Smooth muscle cell (in vitro differentiated cells): ENCODE measurements at regions not wholly inside any gene's neighbourhood (a gene's known extent, or its start where the extent isn't known, plus 50 kb on each side); places are given as distances from the start of the nearest gene placed in this dataset.
A peak's percentile ranks its signal among the peaks of the same experiment; 100 is the strongest.

Experiments used
- DNase-seq: peaks from one replicate; lab custom pipeline; 2025; ENCODE audit not compliant: unreplicated experiment; lab: John Stamatoyannopoulos, UW
- H2AFZ ChIP-seq: fragments of 200-600 bp; sonication (generic); 2 replicates; pipeline ENCODE4 v1.6.0; 2016; ENCODE audit warnings: antibody characterized with exemption, low read depth, mild to moderate bottlenecking
- H3F3A ChIP-seq: fragments of 200-600 bp; sonication (generic); 2 replicates; pipeline ENCODE4 v1.6.0; 2017; ENCODE audit warnings: antibody characterized with exemption, low read depth
- H3K27ac ChIP-seq: fragments of 200-600 bp; sonication (generic); 2 replicates; pipeline ENCODE4 v1.5.1; 2016; ENCODE audit warnings: low read depth, mild to moderate bottlenecking
- H3K27me3 ChIP-seq: fragments of 200-600 bp; sonication (generic); 2 replicates; pipeline ENCODE4 v1.6.1; 2016; ENCODE audit warnings: low read depth, mild to moderate bottlenecking
- H3K36me3 ChIP-seq: fragments of 200-600 bp; sonication (generic); 2 replicates; pipeline ENCODE4 v1.5.1; 2016; ENCODE audit warnings: low read depth
- H3K4me1 ChIP-seq: fragments of 200-600 bp; sonication (generic); 2 replicates; pipeline ENCODE4 v1.5.1; 2016; ENCODE audit warnings: low read depth
- H3K4me2 ChIP-seq: fragments of 200-600 bp; sonication (generic); 2 replicates; pipeline ENCODE4 v1.6.0; 2016; ENCODE audit warnings: mild to moderate bottlenecking
- H3K4me3 ChIP-seq: fragments of 200-600 bp; sonication (generic); 2 replicates; pipeline ENCODE4 v1.5.1; 2016; ENCODE audit warnings: mild to moderate bottlenecking
- H3K79me2 ChIP-seq: fragments of 200-600 bp; sonication (generic); 2 replicates; pipeline ENCODE4 v1.6.0; 2016; ENCODE audit warnings: low read depth, mild to moderate bottlenecking
- H3K9ac ChIP-seq: fragments of 200-600 bp; sonication (generic); 2 replicates; pipeline ENCODE4 v1.6.0; 2016; ENCODE audit warnings: low read depth
- H3K9me3 ChIP-seq: fragments of 200-600 bp; sonication (generic); replicated peaks from 2 replicates; pipeline ENCODE4 v1.5.1; 2016; ENCODE audit warnings: low read depth
- H4K20me1 ChIP-seq: fragments of 200-600 bp; sonication (generic); 2 replicates; pipeline ENCODE4 v1.6.0; 2016; ENCODE audit warnings: low read depth
- CTCF ChIP-seq: fragments of 200-600 bp; sonication (generic); IDR thresholded peaks from 2 replicates; pipeline ENCODE4 v1.5.1; 2017; ENCODE audit warnings: borderline replicate concordance, mild to moderate bottlenecking, antibody characterized with exemption; ENCODE audit not compliant: insufficient read depth, poor library complexity, severe bottlenecking
- WGBS: methylation state at CpG from one replicate; pipeline ENCODE4 v1.1.7; 2016; ENCODE audit warnings: low lambda C conversion rate; 5-methylcytosine and 5-hydroxymethylcytosine counted together

GRCh38 chr20:51238675-51239305 is 215.9 kb upstream of the KCNG1 start:
- no peak overlapping the region for H2AFZ ChIP-seq
- H3K27me3 ChIP-seq: no peaks in the 10 kb centered on the region
- no peak overlapping the region for H3K27ac ChIP-seq
- WGBS: 89% methylated on average over 8 of the region's 8 CpGs
- no peaks in the 10 kb centered on the region for H3K79me2 ChIP-seq
- no peaks in the 10 kb centered on the region for H4K20me1 ChIP-seq
- no peaks in the 10 kb centered on the region for H3K36me3 ChIP-seq
- H3K4me3 ChIP-seq: no peak overlapping the region
- DNase-seq: no peak
- no peaks in the 10 kb centered on the region for H3F3A ChIP-seq
- H3K9ac ChIP-seq: no peak overlapping the region
- no peak overlapping the region for H3K4me2 ChIP-seq
- TF ChIP-seq CTCF: no peak
- peaks cover 10% of the 10 kb centered on the region for H3K4me1 ChIP-seq
- H3K9me3 ChIP-seq: peaks cover 10% of the 10 kb centered on the region

DNA sequence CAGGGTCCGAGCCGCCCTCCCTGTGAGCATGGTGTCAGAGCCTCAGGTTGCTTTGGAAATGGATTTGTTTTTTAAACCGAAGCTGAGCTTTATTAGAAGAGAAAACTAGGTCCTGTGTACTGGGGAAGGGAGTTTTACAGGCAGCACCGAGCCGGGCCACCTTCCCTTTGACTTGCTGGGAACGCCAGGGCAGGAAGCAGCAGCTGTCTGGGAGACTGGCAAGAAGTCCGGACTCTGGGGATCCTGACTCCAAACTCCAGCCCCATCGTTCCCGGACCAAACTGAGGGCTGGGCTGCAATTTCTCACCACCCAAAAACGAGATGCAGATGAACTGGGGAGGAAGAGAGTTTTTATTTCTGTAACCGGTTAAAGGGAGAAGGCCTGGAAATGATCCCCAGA is 214.9 kb upstream of the KCNG1 start:
- Histone ChIP-seq H2AFZ (peak overlapping the region; percentile 87), H3K27me3 (no peaks in the 10 kb centered on the region), H3K36me3 (no peaks in the 10 kb centered on the region), H3K4me1 (peaks cover 10% of the 10 kb centered on the region), H3K27ac (no peak overlapping the region), H3K9me3 (peaks cover 8% of the 10 kb centered on the region), H4K20me1 (no peaks in the 10 kb centered on the region), H3F3A (no peaks in the 10 kb centered on the region), H3K4me3 (no peak overlapping the region), H3K79me2 (no peaks in the 10 kb centered on the region), H3K9ac (no peak overlapping the region), H3K4me2 (no peak overlapping the region)
- 74% methylated on average over 11 of the region's 11 CpGs for WGBS
- no peak for TF ChIP-seq CTCF
- DNase-seq: no peak

- H3K36me3 ChIP-seq: no peaks in the 10 kb centered on the region
- H4K20me1 ChIP-seq: no peaks in the 10 kb centered on the region
- no peak for TF ChIP-seq CTCF
- H3K27me3 ChIP-seq: no peaks in the 10 kb centered on the region
- no peak overlapping the region for H3K9ac ChIP-seq
- peak overlapping the region; percentile 87 for H2AFZ ChIP-seq
- H3K79me2 ChIP-seq: no peaks in the 10 kb centered on the region
- peaks cover 5% of the 10 kb centered on the region for H3K9me3 ChIP-seq
- no peak overlapping the region for H3K27ac ChIP-seq
- no peaks in the 10 kb centered on the region for H3F3A ChIP-seq
- peak overlapping the region; percentile 54 for H3K4me2 ChIP-seq
- DNase-seq: no peak
- no peak overlapping the region for H3K4me3 ChIP-seq
- WGBS: 48% methylated on average over 6 of the region's 6 CpGs
- peaks cover 10% of the 10 kb centered on the region for H3K4me1 ChIP-seq
Observed at GRCh38 chr20:51237278-51237677, 214.4 kb upstream of the KCNG1 start.

- Histone ChIP-seq H3K9ac (no peak overlapping the region), H4K20me1 (no peaks in the 10 kb centered on the region), H2AFZ (peak overlapping the region; percentile 4), H3K79me2 (no peaks in the 10 kb centered on the region), H3K4me1 (peaks cover 10% of the 10 kb centered on the region), H3K27ac (no peak overlapping the region), H3F3A (no peaks in the 10 kb centered on the region), H3K4me2 (peak overlapping the region; percentile 54), H3K4me3 (no peak overlapping the region), H3K9me3 (no peaks in the 10 kb centered on the region), H3K36me3 (no peaks in the 10 kb centered on the region), H3K27me3 (no peaks in the 10 kb centered on the region)
- TF ChIP-seq CTCF: no peak
- WGBS: 65% methylated on average over 2 of the region's 2 CpGs
- no peak for DNase-seq
Observed at GRCh38 chr20:51236421-51236820, 213.5 kb upstream of the KCNG1 start.
